ENCODE measurements at regions not wholly inside any gene's neighbourhood (a gene's known extent, or its start where the extent isn't known, plus 50 kb on each side); places are given as distances from the start of the nearest gene placed in this dataset.
A peak's percentile ranks its signal among the peaks of the same experiment; 100 is the strongest.

- H3K9me2 ChIP-seq (ENCODE audit: low read depth, low read length), result no peaks in the 10 kb centered on the region
- no peak overlapping the region for H3K4me3 ChIP-seq (ENCODE audit: low read depth, low read length, poor library complexity, severe bottlenecking)
- H3K27me3 ChIP-seq (ENCODE audit: insufficient read depth, low read length), result no peaks in the 10 kb centered on the region
- no peak overlapping the region for H3K27ac ChIP-seq (ENCODE audit: low read depth, low read length, poor library complexity, severe bottlenecking)
- no peaks in the 10 kb centered on the region for H3K79me2 ChIP-seq (ENCODE audit: insufficient read depth, low read length)
- no peak overlapping the region for H3K9ac ChIP-seq (ENCODE audit: low read length)
- H3K36me3 ChIP-seq (ENCODE audit: insufficient read depth, low read length), result no peaks in the 10 kb centered on the region
- TF ChIP-seq, protein P1, sequence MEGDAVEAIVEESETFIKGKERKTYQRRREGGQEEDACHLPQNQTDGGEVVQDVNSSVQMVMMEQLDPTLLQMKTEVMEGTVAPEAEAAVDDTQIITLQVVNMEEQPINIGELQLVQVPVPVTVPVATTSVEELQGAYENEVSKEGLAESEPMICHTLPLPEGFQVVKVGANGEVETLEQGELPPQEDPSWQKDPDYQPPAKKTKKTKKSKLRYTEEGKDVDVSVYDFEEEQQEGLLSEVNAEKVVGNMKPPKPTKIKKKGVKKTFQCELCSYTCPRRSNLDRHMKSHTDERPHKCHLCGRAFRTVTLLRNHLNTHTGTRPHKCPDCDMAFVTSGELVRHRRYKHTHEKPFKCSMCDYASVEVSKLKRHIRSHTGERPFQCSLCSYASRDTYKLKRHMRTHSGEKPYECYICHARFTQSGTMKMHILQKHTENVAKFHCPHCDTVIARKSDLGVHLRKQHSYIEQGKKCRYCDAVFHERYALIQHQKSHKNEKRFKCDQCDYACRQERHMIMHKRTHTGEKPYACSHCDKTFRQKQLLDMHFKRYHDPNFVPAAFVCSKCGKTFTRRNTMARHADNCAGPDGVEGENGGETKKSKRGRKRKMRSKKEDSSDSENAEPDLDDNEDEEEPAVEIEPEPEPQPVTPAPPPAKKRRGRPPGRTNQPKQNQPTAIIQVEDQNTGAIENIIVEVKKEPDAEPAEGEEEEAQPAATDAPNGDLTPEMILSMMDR (IDR thresholded peaks at IDR 0.05; ENCODE audit: low read length), result no peak
- H4K20me1 ChIP-seq (ENCODE audit: insufficient read depth, low read length), result no peaks in the 10 kb centered on the region
- H2AFZ ChIP-seq (ENCODE audit: low read length), result no peak overlapping the region
- no peaks in the 10 kb centered on the region for H3K9me3 ChIP-seq (ENCODE audit: low read length)
- peaks cover 32% of the 10 kb centered on the region for H3K4me1 ChIP-seq (ENCODE audit: insufficient read depth, low read length, severe bottlenecking)
- H3F3A ChIP-seq (ENCODE audit: insufficient read depth, low read length), result no peaks in the 10 kb centered on the region
- no peak overlapping the region for H3K4me2 ChIP-seq (ENCODE audit: low read length)
Observed at GRCh38 chr4:124015766-124016165, 619.2 kb downstream of the SPRY1 start.

DNA sequence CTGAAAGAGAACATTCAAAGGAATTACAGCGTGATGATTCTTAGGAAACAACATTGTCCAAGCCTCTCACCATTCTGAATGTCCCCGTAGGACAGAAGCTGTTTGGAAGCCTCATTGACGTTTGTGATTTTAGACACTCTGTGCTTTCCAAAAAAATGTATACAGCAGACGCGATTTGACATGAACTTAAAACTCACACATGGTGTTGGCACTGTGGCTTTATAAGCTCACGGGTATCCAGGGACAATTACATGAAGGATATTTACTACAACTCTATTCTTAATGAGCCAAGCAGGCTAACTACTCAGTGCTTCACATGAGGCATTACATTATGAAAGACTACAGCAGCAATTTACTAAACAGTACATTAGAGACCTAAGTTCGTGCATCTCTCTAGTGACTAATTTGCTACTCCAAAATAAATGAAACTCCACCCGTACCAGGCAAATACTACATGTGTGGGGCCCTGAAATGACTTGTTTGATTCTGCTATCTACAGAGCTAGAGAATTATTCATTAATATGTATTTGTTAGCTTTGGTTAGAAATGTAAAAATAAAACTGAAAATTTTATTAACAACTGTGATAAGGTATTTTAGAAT, 620.7 kb downstream of the SPRY1 start:
- H2AFZ ChIP-seq (ENCODE audit: low read length), result peak overlapping the region; percentile 40; the same call in 1 of the 2 replicates
- H3K27me3 ChIP-seq (ENCODE audit: insufficient read depth, low read length), result no peaks in the 10 kb centered on the region
- no peaks in the 10 kb centered on the region for H3K36me3 ChIP-seq (ENCODE audit: insufficient read depth, low read length)
- no peaks in the 10 kb centered on the region for H4K20me1 ChIP-seq (ENCODE audit: insufficient read depth, low read length)
- no peak overlapping the region for H3K4me3 ChIP-seq (ENCODE audit: low read depth, low read length, poor library complexity, severe bottlenecking)
- no peaks in the 10 kb centered on the region for H3F3A ChIP-seq (ENCODE audit: insufficient read depth, low read length)
- no peak overlapping the region for H3K4me2 ChIP-seq (ENCODE audit: low read length)
- no peak overlapping the region for H3K27ac ChIP-seq (ENCODE audit: low read depth, low read length, poor library complexity, severe bottlenecking)
- TF ChIP-seq, protein P1 (IDR thresholded peaks at IDR 0.05; ENCODE audit: low read length), result no peak
- no peak for TF ChIP-seq EZH2 (IDR thresholded peaks at IDR 0.05; ENCODE audit: borderline replicate concordance, low read length)
- no peak overlapping the region for H3K9ac ChIP-seq (ENCODE audit: low read length)
- no peaks in the 10 kb centered on the region for H3K79me2 ChIP-seq (ENCODE audit: insufficient read depth, low read length)
- H3K9me2 ChIP-seq (ENCODE audit: low read depth, low read length), result no peaks in the 10 kb centered on the region
- H3K4me1 ChIP-seq (ENCODE audit: insufficient read depth, low read length, severe bottlenecking), result peaks cover 32% of the 10 kb centered on the region
- H3K9me3 ChIP-seq (ENCODE audit: low read length), result no peaks in the 10 kb centered on the region

DNA sequence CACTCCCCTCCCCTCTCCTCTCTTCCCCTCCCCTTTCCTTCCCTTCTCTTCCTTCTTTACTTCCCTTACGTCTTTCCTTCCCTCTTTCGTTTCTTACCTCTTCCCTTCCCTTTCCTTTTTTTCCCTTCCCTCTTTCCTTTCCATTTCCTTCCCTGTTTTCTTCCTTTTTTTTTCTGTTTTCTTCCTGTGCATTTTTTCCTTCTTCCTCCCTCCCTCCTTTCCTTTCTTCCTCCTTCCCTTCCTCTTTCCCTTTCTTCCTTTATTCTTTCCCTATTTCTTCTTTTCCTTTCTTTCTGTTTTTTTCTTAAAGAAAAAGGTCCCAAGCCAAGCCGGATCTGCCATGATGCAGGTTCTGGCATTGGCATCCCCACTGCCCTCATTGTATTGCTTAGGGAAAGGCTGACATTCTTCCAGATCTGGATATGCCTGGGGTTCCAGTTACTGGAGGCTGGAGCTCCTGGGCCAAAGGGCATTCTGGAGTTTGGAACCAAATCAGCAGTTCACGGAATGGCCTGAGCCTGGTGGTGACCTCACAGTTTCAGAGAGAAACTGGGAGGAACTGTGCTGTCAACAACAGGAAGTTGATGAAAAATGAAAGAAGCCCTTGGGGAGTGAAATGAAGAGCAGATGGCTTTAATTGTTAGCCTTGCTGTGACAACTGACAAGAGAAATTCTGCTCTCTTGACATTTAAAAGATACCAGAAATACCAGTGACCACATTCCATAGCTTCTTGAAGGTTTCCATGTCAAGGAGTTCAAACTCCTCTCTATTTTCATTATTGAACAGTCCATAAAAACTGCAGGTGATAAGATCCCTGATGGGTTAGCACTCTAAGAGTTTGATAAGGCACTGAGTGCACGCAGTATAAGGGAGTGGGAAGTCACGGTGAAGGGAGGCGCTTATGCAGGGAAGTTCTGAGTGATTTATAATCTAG, 622.1 kb downstream of the SPRY1 start:
- H3K36me3 ChIP-seq (ENCODE audit: insufficient read depth, low read length), result no peaks in the 10 kb centered on the region
- H3F3A ChIP-seq (ENCODE audit: insufficient read depth, low read length), result no peaks in the 10 kb centered on the region
- peaks cover 32% of the 10 kb centered on the region for H3K4me1 ChIP-seq (ENCODE audit: insufficient read depth, low read length, severe bottlenecking)
- H3K79me2 ChIP-seq (ENCODE audit: insufficient read depth, low read length), result no peaks in the 10 kb centered on the region
- H3K27ac ChIP-seq (ENCODE audit: low read depth, low read length, poor library complexity, severe bottlenecking), result peak overlapping the region; percentile 73
- no peak for TF ChIP-seq EZH2 (IDR thresholded peaks at IDR 0.05; ENCODE audit: borderline replicate concordance, low read length)
- TF ChIP-seq, protein P1 (IDR thresholded peaks at IDR 0.05; ENCODE audit: low read length), result no peak
- H3K9ac ChIP-seq (ENCODE audit: low read length), result no peak overlapping the region
- H4K20me1 ChIP-seq (ENCODE audit: insufficient read depth, low read length), result no peaks in the 10 kb centered on the region
- H2AFZ ChIP-seq (ENCODE audit: low read length), result peak overlapping the region; percentile 24; the same call in 1 of the 2 replicates
- peak overlapping the region; percentile 28 for H3K4me2 ChIP-seq (ENCODE audit: low read length)
- H3K27me3 ChIP-seq (ENCODE audit: insufficient read depth, low read length), result no peaks in the 10 kb centered on the region
- H3K9me3 ChIP-seq (ENCODE audit: low read length), result no peaks in the 10 kb centered on the region
- peak overlapping the region; percentile 15 for H3K4me3 ChIP-seq (ENCODE audit: low read depth, low read length, poor library complexity, severe bottlenecking)
- H3K9me2 ChIP-seq (ENCODE audit: low read depth, low read length), result no peaks in the 10 kb centered on the region
